Skeletal muscle cell (primary cell): ENCODE measurements at regions not wholly inside any gene's neighbourhood (a gene's known extent, or its start where the extent isn't known, plus 50 kb on each side); places are given as distances from the start of the nearest gene placed in this dataset.
"Not testable (repeated sequence)": the region's sequence is repeated elsewhere in the genome, so short reads cannot be mapped to it uniquely, and the experiment has no call there.

ENCODE experiments used
- DNase-seq: peaks from one replicate; pipeline ENCODE4 v3.0.0-alpha.2; 2010; ENCODE audit warnings: low read depth
- H3K4me3 ChIP-seq: 2 replicates; pipeline ENCODE4 v1.5.1; 2011; ENCODE audit warnings: low read depth, mild to moderate bottlenecking, control low read depth, low read length, moderate library complexity

DNA sequence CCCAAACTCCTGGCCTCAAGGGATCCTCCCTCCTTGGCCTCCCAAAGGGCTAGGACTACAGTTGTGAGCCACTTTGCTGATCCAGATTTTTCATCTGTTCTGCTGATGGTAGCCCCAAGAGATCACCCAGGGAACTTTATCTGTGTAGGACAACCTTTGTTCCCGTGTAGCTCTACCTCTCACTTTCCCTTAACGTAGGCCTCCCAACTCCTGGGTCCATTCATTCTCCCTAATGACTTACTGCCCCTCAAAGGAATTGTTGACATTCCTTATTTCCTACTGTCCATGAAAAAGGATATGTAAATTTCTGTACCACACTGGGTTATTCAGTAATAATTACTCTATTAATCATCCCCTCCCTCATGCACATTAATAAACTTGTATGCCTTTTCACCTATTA is 51.0 kb upstream of the PHF24 start:
- no peak for DNase-seq
- no peak overlapping the region for H3K4me3 ChIP-seq

DNA sequence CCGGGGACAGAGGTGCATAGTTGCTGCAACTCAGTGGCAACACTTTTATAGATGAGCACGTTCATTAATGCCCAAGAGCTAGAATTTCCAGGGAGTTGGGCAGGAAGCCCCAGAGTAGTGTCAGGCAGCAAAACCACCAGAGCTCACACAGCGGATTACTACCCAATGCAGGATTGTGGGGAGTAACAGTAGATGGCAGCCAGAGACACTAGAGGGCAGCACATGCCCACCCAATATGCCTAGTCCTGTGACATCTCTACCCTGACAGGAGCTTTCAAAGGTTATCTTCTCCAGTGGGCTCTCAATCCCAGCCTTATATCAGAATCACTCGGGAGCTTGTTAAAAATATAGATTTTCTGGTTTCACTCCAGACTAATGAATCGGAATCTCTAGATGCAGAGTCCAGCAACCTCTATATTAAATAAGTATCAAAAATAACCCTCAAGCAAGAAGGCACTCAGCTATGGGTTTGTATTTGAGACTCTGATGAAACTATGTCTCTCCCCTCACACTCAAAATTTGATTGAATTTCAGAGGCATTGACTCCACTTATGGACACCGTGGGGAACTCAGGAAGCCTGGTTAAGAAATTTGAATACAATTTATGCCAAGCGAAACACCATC is 58.4 kb upstream of the PHF24 start:
- DNase-seq, result peak; percentile 20
- no peak overlapping the region for H3K4me3 ChIP-seq

DNA sequence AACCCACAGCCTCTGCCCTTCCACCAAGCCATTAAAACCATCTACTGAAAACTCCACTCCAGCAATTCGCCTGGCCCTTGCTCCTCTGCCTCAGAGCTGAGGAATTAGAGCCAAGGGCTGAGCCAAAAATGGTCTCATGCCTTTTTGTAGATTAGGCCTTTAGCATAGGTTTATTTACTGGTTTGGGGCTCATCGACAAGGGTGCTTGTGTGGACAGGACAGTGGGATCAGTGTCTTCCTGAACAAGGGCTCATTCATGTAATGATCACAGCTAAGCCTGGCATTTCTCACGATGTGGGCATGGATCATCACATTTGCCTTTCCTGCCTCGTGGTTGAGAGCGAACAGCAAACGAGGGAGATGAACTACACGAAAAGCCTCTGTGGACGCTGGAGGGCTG is 59.2 kb upstream of the PHF24 start:
- DNase-seq, result no peak
- no peak overlapping the region for H3K4me3 ChIP-seq

- no peak for DNase-seq
- no peak overlapping the region for H3K4me3 ChIP-seq
These were observed 62.0 kb upstream of the PHF24 start for GRCh38 chr9:34896112-34896511.

- no peak overlapping the region for H3K4me3 ChIP-seq
- no peak for DNase-seq
These were observed 65.2 kb upstream of the PHF24 start for GRCh38 chr9:34892886-34893285.

DNA sequence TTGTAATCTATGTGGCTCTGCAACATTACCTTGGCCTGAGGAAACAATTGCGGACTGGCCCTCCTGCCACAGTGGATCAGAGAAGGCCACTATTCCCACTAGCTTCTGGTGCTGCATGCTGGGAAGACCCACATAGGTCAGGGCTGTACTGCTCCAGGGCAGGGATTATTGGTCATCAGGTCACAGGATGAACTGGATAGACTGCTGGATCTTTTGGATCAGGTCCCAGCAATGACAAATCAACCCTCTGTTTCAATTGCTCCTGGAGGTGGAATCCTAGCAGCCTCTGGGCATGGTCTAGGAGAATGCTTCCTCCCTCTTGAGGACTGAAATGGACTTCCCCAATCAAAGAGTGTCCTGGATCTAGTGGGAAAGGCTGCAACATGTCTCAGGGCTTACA is 66.7 kb upstream of the PHF24 start:
- H3K4me3 ChIP-seq, result no peak overlapping the region
- DNase-seq, result no peak

DNA sequence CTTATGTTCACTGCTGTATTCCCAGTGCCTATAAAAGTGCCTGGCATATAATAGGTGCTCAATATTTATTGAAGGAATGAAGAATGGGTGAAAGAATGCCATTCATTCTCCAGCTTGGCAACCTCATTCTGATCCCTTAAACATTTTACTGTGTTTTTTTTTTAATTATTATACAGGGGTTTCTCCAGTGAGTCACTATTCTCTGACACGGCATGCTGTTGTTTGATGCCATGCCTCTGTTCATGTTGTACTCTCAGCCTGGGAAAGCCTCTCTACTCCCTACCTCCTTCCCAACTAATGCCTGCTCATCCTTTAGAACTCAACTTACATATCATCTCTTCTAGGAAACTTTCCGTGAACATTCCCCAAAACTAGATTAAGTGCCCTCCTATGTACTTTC is 70.2 kb upstream of the PHF24 start:
- no peak overlapping the region for H3K4me3 ChIP-seq
- DNase-seq, result no peak

DNA sequence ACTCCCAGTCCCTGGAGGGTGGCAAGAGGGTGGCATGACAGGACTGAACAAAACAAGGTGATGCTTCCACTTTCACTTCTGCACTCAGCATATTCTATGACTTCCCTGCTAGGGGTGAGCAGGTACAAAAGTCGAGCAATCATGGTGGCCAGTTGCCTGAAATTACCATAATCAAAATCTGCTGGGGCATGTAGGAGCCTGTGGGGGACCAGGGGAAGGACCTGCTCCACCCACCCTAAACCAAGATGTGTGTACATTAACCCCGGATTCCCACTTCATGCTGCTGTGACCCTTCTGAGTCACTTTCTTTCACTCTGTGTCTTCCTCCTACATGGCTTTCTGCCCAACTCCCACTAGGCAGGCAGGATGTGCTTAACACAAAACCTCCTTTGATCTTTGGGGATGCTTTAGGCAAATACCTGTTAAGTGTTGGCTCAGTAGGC is 73.3 kb upstream of the PHF24 start:
- H3K4me3 ChIP-seq, result no peak overlapping the region
- DNase-seq, result no peak

- no peak for DNase-seq
- H3K4me3 ChIP-seq, result no peak overlapping the region
These were observed 82.0 kb upstream of the PHF24 start for GRCh38 chr9:34876096-34876495.

DNA sequence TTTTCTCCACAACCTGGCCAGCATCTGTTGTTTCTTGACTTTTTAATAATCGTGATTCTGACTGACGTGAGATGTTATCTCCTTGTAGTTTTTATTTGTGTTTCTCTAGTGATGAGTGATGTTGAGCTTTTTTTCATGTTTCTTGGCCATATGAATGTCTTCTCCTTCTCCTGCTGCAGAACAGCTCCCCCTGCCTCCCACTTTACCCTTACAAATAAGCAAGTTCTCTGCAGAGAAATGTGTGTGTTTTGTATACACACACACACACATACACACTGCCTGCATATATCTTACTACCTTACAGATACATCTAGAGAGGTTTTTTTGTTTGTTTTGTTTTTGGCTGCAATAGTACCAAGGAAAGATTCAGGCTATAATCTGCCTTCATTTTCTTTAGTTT is 88.7 kb upstream of the PHF24 start:
- no peak for DNase-seq
- H3K4me3 ChIP-seq, result no peak overlapping the region

DNA sequence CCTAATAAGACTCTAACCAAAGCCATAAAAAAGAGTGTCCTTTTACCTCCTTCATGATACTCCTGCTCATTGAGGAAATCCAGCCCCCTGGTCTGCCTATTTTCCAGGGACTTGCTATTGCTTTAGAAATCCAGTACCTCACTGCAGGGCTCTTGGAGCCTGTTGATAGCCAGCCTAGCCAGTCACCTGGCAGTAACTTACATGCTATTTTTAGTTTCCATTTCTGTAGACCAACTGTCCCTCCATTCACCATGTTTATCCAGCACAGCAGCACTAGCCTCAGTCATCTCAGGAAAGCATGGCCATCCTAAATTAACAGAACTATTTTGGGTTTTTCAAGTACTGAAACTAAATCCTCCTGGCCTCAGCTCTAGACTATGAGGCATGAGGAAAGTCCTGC is 91.5 kb upstream of the PHF24 start:
- DNase-seq, result no peak
- no peak overlapping the region for H3K4me3 ChIP-seq

GRCh38 chr9:34863426-34863825 is 94.7 kb upstream of the PHF24 start:
- no peak overlapping the region for H3K4me3 ChIP-seq
- DNase-seq, result no peak

DNA sequence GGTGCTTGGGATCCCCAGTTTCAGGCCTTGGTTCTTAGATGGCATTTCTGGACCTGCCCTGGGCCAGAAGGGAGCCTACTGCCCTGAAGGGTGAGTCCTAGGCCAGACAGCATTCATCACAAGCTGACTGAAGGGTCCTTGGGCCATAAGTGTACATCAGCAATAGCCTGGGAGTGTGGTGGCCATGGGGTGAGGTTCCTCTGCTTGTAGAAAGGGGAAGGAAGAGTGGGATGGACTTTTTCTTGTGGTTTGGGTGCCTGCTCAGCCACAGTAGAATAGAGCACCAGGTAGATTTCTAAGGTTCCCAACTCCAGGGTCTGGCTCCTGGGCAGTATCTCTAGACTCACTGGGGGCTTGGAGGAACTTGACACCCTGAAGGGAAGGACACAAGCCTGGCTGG is 95.2 kb upstream of the PHF24 start:
- DNase-seq, result no peak

DNA sequence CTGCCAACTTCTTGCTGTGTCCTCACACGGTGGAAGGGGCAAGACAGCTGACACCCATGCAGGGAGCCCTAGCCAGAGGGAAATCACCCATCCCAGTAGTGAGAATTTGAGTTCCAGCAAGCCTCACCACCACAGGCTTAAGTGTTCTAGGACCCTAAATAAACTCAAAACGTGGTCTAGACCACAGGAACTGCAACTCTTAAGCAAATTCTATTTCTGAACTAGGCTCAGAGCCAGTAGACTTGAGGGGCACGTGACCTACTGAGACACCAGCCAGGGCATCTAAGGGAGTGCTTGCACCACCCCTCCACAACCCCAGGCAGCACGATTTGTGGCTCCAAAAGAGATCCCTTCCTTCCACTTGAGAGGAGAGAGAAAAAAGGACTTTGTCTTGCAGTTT is 96.0 kb upstream of the PHF24 start:
- DNase-seq, result no peak
- H3K4me3 ChIP-seq, result no peak overlapping the region

More for the DNA sequence above, 95.2 kb upstream of the PHF24 start:
- no peak overlapping the region for H3K4me3 ChIP-seq

DNA sequence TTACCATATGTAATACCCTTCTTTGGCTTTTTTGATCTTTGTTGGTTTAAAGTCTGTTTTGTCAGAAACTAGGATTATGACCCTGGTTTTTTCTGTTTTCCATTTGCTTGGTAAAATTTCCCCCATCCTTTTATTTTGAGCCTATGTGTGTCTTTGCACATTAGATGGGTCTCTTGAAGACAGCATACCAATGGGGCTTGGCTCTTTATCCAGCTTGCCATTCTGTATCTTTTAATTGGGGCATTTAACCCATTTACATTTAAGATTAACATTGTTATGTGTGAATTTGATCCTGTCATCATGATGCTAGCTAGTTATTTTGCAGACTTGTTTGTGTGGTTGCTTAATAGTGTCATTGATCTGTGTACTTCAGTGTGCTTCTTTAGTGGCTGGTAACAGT is 103.1 kb upstream of the PHF24 start:
- DNase-seq, H3K4me3 ChIP-seq: not testable (repeated sequence)

GRCh38 chr9:34830068-34830467 is 120.1 kb upstream of the CCL21 start:
- DNase-seq, result no peak

DNA sequence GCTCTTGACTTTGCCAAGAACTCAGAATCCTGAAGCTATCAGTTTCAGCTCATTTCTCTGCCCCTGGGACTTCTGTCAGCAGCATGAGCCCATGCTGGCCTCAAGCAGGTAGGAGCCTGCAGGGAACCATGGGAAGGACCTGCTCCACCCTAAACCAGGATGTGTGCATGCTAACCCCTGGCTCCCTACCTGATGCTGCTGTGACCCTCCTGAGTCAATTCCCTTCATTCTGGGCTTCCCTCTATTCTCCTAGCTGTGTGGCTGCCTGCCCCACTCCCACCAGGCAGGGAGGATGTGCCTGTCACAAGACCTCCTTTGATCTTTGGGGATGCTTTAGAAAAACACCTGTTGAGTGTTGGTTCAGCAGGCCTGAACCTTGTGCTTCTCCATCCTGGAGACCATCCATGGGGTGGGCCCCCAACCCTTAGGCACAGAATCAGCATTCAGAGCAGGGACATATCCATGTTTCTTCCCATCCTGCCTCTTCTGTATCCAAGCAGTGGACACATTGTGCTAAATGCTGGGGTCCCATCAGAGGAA is 117.1 kb upstream of the CCL21 start:
- no peak overlapping the region for H3K4me3 ChIP-seq
- no peak for DNase-seq

More at GRCh38 chr9:34830068-34830467, 120.1 kb upstream of the CCL21 start:
- H3K4me3 ChIP-seq, result no peak overlapping the region

DNA sequence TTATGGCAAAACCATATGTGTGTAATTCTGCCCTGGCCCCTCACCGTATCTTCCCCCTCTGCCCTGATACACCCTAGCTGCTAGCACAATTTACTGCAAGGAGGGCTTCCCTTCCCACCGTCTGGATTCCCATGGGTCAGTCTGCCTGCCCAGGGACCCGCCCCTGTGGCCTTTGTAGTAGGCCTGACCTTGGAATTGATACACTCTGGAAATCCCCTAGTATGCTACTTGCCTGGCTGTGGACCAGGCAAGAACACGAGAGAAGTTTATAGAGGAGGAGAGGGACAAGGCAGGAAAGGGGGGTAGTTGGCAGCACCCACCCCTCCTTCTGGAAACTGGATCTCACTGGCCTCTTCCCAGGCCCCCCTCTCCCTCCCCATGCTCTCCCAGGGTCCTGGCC is 115.8 kb upstream of the CCL21 start:
- H3K4me3 ChIP-seq, result no peak overlapping the region
- DNase-seq, result no peak

GRCh38 chr9:34823778-34824177 is 113.8 kb upstream of the CCL21 start:
- no peak overlapping the region for H3K4me3 ChIP-seq
- no peak for DNase-seq

DNA sequence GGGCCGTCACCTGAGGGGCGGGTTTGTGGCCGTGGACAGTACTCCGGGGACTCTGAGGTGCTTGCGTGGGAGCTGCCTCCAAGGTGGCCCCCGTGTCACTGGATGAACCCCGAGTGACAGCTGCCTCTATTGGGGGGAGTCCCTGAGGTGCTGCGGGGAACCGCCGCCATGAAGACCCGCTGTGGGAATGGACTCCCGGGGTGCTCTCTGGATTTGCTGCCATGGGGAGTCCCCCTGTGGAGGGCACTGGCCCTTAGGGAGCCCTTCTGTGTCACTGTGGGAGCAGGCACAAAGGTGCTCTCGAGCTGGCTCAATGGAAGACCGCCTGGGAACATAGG is 100.2 kb upstream of the CCL21 start:
- no peak for DNase-seq
- H3K4me3 ChIP-seq, result no peak overlapping the region

GRCh38 chr9:34809504-34810186 is 99.7 kb upstream of the CCL21 start:
- no peak overlapping the region for H3K4me3 ChIP-seq
- no peak for DNase-seq
